ENCODE measurements at regions not wholly inside any gene's neighbourhood (a gene's known extent, or its start where the extent isn't known, plus 50 kb on each side); places are given as distances from the start of the nearest gene placed in this dataset.
"Not testable (repeated sequence)": the region's sequence is repeated elsewhere in the genome, so short reads cannot be mapped to it uniquely, and the experiment has no call there.

- no peak for DNase-seq (ENCODE audit: low spot score)
These were observed 95.0 kb downstream of the SNX5 start for GRCh38 chr20:17873410-17874270.

DNA sequence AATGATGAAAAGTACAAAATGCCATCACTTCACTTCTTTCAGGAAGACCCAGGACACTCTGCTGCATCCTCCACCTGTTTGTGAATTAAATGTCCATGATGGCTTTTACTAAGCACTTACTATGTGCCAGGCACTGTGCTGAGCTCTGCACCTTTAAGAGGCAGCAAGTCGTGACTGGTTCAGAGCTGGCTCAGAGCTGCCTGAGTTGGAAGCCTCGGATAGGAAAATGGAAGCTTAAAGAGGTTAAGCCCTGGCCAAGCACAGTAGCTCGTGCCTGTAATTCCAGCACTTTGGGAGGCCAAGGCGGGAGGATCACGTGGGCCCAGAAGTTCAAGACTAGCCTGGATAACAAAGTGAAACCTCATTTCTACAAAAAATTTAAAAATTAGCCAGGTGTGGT, 95.6 kb downstream of the SNX5 start:
- DNase-seq (ENCODE audit: low spot score) = no peak

DNA sequence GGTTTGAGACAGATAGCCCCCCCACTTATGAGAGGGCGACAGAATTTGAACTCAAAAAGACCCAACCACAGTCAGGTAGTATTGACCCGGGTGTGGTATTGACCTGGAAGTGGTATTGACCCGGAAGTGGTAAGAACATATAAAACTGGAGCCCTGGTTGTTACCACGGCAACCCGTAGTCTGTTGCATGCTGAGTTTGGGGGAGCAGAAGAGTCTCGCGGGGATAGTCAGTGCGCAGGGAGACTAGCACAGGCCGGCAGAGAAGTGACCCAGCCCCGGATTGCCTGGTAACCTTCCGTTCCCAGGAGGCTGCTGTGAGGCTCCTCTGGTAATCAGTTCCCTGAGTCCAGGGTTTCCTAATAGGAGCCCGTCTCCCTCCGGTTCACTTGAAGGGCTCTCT, 96.2 kb downstream of the SNX5 start:
- no peak for DNase-seq (ENCODE audit: low spot score)

GRCh38 chr20:17871886-17872285, 96.7 kb downstream of the SNX5 start:
- no peak for DNase-seq (ENCODE audit: low spot score)

DNA sequence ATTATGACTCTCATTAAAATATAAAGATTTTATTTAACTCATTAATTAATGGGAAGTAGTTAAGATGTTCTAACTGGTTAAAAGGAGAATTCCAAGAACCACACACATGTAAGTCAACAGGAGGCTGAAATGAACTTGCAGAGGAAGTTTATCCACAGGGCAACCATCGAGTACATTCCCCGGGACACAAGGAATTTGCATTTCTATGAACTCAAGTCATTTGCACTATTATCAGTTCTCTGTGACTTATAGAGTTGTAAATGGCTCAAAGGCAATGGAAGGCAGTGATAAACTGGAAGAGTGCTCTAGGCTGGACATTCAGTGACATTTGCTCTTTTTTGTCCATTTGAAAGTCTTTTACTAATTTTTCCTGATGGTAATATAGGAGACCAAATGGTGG, 97.4 kb downstream of the SNX5 start:
- DNase-seq (ENCODE audit: low spot score) = no peak

DNA sequence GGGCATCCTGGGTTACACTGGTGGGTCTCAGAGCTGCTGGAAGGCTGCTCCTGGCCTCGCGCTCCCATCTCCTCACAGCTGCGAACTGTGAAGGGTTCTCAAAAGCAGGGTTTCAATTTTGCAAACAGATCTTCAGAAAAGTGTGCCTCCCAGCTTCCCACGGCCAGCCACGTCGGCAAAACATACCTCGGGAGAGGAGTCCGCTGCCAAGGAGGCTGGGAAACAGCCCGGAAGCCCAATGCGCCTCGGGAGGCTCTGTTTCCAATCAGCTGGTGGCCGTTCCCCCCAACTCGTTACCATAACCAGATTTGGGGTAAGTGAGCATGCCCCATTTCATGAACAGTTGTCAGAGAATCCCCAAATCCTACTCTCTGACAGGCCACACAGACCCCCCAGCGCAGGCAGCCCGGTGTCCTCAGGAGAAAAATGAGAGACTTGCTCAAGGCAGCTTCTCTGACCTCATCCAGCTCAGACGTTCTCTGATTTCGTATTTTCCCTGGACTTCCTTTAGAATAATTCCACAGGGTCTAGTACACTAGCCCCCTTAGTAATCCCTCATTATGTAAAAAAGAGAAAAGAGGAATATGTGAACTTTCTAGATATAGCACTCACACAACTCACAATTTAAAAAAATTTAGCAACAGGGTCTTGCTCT, 98.4 kb downstream of the SNX5 start:
- DNase-seq (ENCODE audit: low spot score) = no peak

GRCh38 chr20:17869295-17869994, 99.1 kb downstream of the SNX5 start:
- no peak for DNase-seq (ENCODE audit: low spot score)

DNA sequence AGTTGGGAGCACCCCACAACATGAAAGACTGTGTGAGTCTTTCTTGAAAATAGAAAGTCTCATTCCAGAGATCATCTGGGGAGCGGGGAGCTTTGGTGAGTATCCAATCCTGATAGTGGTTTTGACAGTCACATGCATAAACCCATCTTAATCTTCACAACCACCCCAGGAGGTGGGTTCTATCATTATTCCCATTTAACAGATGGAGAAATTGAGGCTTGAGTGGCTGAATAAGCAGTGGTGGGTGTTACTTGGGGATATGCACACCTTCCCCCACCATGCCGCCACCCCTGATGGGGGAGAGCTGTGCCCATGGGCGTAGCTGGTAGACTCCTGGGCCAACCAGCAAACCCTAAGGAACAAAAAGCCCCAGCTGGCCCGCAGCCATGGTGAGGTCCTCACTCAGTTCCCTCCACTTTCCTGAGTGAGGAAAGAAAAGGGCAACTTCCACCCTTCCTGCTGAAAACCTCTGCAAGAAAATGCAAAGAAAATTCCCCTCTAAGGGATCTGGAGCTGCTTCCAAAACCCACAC, 99.8 kb downstream of the SNX5 start:
- no peak for DNase-seq (ENCODE audit: low spot score)

DNA sequence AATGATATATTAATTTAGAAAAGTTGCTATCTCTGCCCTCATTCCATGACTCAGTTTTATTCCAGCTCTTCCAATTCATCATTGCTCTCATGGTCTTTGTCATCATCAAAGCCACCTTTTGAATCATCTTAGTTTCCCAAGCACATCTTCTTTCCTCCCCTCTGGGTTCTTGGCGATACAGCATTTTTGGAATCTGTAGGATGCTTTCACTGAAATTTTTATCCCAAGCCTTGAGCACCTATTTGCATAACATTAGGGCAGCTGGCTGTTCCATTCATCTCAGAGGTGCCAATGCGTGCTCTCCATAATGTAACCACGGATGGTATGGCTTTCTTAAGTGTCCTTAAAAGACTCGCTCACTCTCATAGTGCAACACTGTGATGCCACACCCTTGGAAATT, 100.4 kb downstream of the SNX5 start:
- DNase-seq (ENCODE audit: low spot score) = no peak

GRCh38 chr20:17867131-17867925, 101.3 kb downstream of the SNX5 start:
- no peak for DNase-seq (ENCODE audit: low spot score)

DNA sequence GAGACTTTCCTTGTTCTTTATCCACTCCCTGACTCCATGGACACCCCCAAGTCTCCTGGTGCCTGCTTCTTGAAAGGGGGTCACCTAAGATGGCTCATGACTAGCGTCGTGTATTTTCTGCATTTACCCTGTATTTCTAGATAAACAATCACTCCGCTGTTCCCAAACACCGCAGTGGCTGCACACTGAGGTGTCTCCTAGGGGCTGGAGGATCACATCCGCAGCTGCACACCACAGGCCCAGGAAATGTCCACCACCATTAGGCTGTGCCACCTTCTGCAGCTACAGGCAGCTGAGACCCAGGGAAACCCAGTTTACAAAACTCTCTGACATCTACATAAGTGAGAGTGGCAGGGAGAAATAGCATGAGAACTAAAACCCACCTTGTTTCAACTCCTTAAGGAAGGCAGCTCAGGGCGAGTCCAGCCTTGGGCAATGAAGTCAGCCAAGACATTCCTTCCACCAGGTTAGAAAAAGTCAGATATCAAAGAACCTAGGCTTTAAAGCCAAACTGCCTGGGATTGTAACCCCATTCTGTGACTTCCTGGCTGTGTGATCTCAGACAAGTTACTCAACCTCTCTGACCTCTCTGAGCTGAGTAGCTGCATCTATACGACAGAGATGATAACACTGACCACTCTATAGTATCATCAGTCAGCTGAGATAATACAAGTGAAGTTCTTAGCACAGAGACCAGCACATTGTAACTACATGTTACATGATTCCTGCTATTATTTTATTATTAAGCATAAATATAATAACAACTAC, 102.2 kb downstream of the SNX5 start:
- DNase-seq (ENCODE audit: low spot score) = no peak

DNA sequence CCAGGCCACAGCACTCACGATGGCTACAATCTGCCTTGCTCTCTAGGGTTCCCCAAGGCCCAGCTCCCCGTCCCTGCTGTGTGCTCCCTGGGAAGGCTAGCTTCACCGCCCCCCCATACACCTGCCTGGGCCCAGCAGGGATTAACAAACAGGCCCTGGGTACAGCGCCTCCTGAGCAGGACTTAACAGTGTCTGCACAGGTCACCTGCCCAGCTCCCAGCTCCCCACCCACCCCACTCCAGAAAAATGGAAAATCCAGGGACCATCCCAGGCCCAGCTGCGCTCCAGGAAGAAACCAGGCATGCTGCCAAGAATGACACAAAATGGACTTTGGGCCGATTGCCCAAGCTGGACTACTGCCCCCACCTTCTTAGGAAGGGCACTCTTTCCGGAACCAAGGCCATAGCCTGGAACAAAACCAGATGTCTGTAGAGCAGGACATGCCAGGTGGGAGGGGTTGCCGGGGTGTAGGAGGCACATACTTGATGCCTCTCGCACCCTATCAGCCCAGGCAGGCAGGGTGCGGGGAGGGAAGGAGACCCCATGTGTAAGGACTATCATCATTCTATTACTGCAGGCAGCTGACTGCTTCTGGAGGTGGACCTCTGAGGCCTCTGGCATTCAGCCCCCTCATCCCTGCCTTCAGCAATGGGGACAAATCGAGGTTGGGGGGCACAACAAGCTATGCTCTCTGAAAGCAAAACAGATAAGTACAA, 104.9 kb downstream of the SNX5 start:
- DNase-seq (ENCODE audit: low spot score) = no peak

GRCh38 chr20:17863209-17863576, 105.4 kb downstream of the SNX5 start:
- DNase-seq (ENCODE audit: low spot score) = no peak

DNA sequence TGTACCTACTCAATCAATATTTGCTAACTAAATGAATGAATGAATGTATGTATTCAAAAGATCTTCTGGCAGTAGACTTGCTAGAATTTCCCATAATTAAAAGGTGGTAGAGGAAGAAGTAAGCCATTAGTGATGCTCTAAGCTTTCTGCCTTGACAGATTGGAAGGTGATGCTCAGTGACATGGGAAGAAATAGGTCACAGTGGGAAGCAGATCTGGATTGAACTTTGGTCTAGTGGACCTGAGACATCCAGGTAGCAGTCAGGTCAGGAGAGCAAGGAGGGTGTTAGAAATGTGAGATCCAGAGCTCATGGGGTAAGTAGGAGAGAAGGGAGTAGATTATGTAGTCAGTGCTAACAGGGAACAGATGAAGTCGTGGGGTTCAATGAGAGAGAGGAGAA, 106.4 kb downstream of the SNX5 start:
- no peak for DNase-seq (ENCODE audit: low spot score)

GRCh38 chr20:17861620-17862019, 107.0 kb downstream of the SNX5 start:
- not testable (repeated sequence) for DNase-seq (ENCODE audit: low spot score)

GRCh38 chr20:17860301-17861197, 108.0 kb downstream of the SNX5 start:
- DNase-seq (ENCODE audit: low spot score) = no peak

GRCh38 chr20:17859616-17860232, 108.9 kb downstream of the SNX5 start:
- DNase-seq (ENCODE audit: low spot score) = no peak

- DNase-seq (ENCODE audit: low spot score) = no peak
These were observed 109.5 kb downstream of the SNX5 start for GRCh38 chr20:17859002-17859615.

Measured in putamen (tissue), 1 donor.